ENCODE measurements at regions not wholly inside any gene's neighbourhood (a gene's known extent, or its start where the extent isn't known, plus 50 kb on each side); places are given as distances from the start of the nearest gene placed in this dataset.

DNA sequence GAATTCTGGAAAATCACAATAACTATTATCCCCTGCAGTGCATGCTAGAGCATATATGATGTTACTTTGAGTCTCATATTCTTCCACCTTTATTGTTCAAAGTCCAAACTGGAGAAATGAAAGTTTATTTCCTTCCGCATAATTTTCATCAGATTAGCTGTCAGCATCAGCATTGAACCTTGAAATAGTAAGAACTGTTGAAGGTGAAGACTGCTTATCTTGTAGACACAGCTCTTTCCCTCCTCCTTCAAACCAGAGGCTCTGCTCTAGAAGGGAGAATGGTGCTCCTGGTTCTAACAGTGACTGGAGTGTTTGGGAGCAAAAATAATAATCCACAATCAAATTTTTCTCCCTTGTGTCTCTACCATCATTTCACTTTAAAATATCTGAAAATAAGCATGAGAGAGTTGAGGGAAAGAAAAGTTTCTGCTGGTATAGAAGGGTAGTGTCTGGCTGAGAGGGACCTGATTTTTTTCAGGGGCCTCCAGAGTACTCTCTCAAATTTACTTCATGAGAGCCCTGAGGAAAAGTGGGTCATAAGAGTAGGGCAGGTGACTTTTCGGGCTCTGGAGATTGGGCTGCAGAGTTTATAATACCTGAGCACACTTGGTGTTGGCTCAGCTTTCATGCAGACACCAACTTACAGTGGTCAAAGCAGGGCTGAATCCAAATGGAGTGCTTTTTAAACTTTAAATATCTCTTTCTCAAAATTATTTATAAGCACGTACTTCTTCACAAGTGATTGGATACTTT lies 170.4 kb downstream of the ZDHHC21 start (continued):
- TF ChIP-seq, protein P1, sequence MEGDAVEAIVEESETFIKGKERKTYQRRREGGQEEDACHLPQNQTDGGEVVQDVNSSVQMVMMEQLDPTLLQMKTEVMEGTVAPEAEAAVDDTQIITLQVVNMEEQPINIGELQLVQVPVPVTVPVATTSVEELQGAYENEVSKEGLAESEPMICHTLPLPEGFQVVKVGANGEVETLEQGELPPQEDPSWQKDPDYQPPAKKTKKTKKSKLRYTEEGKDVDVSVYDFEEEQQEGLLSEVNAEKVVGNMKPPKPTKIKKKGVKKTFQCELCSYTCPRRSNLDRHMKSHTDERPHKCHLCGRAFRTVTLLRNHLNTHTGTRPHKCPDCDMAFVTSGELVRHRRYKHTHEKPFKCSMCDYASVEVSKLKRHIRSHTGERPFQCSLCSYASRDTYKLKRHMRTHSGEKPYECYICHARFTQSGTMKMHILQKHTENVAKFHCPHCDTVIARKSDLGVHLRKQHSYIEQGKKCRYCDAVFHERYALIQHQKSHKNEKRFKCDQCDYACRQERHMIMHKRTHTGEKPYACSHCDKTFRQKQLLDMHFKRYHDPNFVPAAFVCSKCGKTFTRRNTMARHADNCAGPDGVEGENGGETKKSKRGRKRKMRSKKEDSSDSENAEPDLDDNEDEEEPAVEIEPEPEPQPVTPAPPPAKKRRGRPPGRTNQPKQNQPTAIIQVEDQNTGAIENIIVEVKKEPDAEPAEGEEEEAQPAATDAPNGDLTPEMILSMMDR (IDR thresholded peaks at IDR 0.05 in 2 of 3, conservative IDR thresholded peaks at IDR 0.05 in 1 of 3; ENCODE audit: insufficient read depth in 2 of 3, low read depth in 1 of 3, low read length in 3 of 3): no peak
- TF ChIP-seq, protein P2, sequence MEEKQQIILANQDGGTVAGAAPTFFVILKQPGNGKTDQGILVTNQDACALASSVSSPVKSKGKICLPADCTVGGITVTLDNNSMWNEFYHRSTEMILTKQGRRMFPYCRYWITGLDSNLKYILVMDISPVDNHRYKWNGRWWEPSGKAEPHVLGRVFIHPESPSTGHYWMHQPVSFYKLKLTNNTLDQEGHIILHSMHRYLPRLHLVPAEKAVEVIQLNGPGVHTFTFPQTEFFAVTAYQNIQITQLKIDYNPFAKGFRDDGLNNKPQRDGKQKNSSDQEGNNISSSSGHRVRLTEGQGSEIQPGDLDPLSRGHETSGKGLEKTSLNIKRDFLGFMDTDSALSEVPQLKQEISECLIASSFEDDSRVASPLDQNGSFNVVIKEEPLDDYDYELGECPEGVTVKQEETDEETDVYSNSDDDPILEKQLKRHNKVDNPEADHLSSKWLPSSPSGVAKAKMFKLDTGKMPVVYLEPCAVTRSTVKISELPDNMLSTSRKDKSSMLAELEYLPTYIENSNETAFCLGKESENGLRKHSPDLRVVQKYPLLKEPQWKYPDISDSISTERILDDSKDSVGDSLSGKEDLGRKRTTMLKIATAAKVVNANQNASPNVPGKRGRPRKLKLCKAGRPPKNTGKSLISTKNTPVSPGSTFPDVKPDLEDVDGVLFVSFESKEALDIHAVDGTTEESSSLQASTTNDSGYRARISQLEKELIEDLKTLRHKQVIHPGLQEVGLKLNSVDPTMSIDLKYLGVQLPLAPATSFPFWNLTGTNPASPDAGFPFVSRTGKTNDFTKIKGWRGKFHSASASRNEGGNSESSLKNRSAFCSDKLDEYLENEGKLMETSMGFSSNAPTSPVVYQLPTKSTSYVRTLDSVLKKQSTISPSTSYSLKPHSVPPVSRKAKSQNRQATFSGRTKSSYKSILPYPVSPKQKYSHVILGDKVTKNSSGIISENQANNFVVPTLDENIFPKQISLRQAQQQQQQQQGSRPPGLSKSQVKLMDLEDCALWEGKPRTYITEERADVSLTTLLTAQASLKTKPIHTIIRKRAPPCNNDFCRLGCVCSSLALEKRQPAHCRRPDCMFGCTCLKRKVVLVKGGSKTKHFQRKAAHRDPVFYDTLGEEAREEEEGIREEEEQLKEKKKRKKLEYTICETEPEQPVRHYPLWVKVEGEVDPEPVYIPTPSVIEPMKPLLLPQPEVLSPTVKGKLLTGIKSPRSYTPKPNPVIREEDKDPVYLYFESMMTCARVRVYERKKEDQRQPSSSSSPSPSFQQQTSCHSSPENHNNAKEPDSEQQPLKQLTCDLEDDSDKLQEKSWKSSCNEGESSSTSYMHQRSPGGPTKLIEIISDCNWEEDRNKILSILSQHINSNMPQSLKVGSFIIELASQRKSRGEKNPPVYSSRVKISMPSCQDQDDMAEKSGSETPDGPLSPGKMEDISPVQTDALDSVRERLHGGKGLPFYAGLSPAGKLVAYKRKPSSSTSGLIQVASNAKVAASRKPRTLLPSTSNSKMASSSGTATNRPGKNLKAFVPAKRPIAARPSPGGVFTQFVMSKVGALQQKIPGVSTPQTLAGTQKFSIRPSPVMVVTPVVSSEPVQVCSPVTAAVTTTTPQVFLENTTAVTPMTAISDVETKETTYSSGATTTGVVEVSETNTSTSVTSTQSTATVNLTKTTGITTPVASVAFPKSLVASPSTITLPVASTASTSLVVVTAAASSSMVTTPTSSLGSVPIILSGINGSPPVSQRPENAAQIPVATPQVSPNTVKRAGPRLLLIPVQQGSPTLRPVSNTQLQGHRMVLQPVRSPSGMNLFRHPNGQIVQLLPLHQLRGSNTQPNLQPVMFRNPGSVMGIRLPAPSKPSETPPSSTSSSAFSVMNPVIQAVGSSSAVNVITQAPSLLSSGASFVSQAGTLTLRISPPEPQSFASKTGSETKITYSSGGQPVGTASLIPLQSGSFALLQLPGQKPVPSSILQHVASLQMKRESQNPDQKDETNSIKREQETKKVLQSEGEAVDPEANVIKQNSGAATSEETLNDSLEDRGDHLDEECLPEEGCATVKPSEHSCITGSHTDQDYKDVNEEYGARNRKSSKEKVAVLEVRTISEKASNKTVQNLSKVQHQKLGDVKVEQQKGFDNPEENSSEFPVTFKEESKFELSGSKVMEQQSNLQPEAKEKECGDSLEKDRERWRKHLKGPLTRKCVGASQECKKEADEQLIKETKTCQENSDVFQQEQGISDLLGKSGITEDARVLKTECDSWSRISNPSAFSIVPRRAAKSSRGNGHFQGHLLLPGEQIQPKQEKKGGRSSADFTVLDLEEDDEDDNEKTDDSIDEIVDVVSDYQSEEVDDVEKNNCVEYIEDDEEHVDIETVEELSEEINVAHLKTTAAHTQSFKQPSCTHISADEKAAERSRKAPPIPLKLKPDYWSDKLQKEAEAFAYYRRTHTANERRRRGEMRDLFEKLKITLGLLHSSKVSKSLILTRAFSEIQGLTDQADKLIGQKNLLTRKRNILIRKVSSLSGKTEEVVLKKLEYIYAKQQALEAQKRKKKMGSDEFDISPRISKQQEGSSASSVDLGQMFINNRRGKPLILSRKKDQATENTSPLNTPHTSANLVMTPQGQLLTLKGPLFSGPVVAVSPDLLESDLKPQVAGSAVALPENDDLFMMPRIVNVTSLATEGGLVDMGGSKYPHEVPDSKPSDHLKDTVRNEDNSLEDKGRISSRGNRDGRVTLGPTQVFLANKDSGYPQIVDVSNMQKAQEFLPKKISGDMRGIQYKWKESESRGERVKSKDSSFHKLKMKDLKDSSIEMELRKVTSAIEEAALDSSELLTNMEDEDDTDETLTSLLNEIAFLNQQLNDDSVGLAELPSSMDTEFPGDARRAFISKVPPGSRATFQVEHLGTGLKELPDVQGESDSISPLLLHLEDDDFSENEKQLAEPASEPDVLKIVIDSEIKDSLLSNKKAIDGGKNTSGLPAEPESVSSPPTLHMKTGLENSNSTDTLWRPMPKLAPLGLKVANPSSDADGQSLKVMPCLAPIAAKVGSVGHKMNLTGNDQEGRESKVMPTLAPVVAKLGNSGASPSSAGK (IDR thresholded peaks at IDR 0.05): no peak
- TF ChIP-seq FOXA1 (IDR thresholded peaks at IDR 0.05; ENCODE audit: borderline replicate concordance): peak; percentile 86
- TF ChIP-seq, protein P3, sequence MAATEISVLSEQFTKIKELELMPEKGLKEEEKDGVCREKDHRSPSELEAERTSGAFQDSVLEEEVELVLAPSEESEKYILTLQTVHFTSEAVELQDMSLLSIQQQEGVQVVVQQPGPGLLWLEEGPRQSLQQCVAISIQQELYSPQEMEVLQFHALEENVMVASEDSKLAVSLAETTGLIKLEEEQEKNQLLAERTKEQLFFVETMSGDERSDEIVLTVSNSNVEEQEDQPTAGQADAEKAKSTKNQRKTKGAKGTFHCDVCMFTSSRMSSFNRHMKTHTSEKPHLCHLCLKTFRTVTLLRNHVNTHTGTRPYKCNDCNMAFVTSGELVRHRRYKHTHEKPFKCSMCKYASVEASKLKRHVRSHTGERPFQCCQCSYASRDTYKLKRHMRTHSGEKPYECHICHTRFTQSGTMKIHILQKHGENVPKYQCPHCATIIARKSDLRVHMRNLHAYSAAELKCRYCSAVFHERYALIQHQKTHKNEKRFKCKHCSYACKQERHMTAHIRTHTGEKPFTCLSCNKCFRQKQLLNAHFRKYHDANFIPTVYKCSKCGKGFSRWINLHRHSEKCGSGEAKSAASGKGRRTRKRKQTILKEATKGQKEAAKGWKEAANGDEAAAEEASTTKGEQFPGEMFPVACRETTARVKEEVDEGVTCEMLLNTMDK (IDR thresholded peaks at IDR 0.05; ENCODE audit: borderline replicate concordance, insufficient read depth, low read depth, low read length, poor library complexity, severe bottlenecking): no peak
- TF ChIP-seq ETV1 (tag; conservative IDR thresholded peaks at IDR 0.05; ENCODE audit: low read depth): no peak
- TF ChIP-seq BHLHE40 (IDR thresholded peaks at IDR 0.05; ENCODE audit: low read length): no peak
- TF ChIP-seq ZSCAN32 (CRISPR knock-in tag; IDR thresholded peaks at IDR 0.05): no peak
- no peak for TF ChIP-seq ELF1 (tag; IDR thresholded peaks at IDR 0.05)
- no peak for TF ChIP-seq CBX2 (IDR thresholded peaks at IDR 0.05; ENCODE audit: insufficient read depth, low read length, poor library complexity, severe bottlenecking)

Data from K562 (cell line).